Small intestine (tissue), 7 donors: ENCODE measurements at regions not wholly inside any gene's neighbourhood (a gene's known extent, or its start where the extent isn't known, plus 50 kb on each side); places are given as distances from the start of the nearest gene placed in this dataset.
A peak's percentile ranks its signal among the peaks of the same experiment; 100 is the strongest.

ENCODE experiments used
- DNase-seq, 2 donors: peaks; one replicate each; pipeline versions ENCODE4 v3.0.0 to v3.0.0-alpha.2; 2013
- FAIRE-seq: peaks from 2 replicates; lab custom pipeline; 2012; peaks lifted over from hg19 to GRCh38; lab: Jason Lieb, UNC
- H3K27ac ChIP-seq, 3 donors: one replicate each; pipeline ENCODE4 v1.5.1; 2013; ENCODE audit warnings: low read length in 2 of 3, mild to moderate bottlenecking in 2 of 3, control low read depth in 1 of 3, inconsistent platforms in 1 of 3, low read depth in 1 of 3, moderate library complexity in 1 of 3
- H3K27me3 ChIP-seq, 3 donors: one replicate each; pipeline ENCODE4 v1.6.1; 2013; ENCODE audit warnings: low read length in 3 of 3, inconsistent platforms in 1 of 3; ENCODE audit not compliant: control insufficient read depth in 3 of 3, insufficient read depth in 3 of 3
- H3K36me3 ChIP-seq, 3 donors: one replicate each; pipeline ENCODE4 v1.6.1; 2013; ENCODE audit warnings: low read length in 3 of 3, inconsistent platforms in 1 of 3, low read depth in 1 of 3, mild to moderate bottlenecking in 1 of 3, moderate library complexity in 1 of 3; ENCODE audit not compliant: control insufficient read depth in 3 of 3, insufficient read depth in 2 of 3
- H3K4me1 ChIP-seq, 3 donors: one replicate each; pipeline ENCODE4 v1.6.1; 2013; ENCODE audit warnings: low read length in 2 of 3, inconsistent platforms in 1 of 3, low read depth in 1 of 3, mild to moderate bottlenecking in 1 of 3, moderate library complexity in 1 of 3; ENCODE audit not compliant: control insufficient read depth in 3 of 3, insufficient read depth in 2 of 3
- H3K4me3 ChIP-seq, 3 donors: one replicate each; pipeline ENCODE4 v1.5.1; 2013; ENCODE audit warnings: low read length in 3 of 3, control low read depth in 1 of 3, inconsistent platforms in 1 of 3, low read depth in 1 of 3, mild to moderate bottlenecking in 1 of 3, moderate library complexity in 1 of 3
- H3K9me3 ChIP-seq, 2 donors: one replicate each; pipeline ENCODE4 v1.6.1; 2013; ENCODE audit warnings: low read depth in 1 of 2, low read length in 1 of 2; ENCODE audit not compliant: control insufficient read depth in 2 of 2, insufficient read depth in 1 of 2
- WGBS, 3 donors: extraction: QIAGEN DNeasy Blood & Tissue Kit; methylation state at CpG; one replicate each; pipeline ENCODE4 v1.1.7; 2013; 5-methylcytosine and 5-hydroxymethylcytosine counted together
- donor health status: healthy with polysubstance abuse.
- donor health status: control.
- donor health status: control.
- donor health status: Bipolar disorder and iron deficiency.
- donor health status: healthy.

- no peak for FAIRE-seq
- Histone ChIP-seq H3K27me3 (no peaks in the 10 kb centered on the region), H3K9me3 (no peaks in the 10 kb centered on the region), H3K4me3 (no peak overlapping the region), H3K27ac (no peak overlapping the region), H3K4me1 (peaks cover 0 to 10% (median 4%) of the 10 kb centered on the region in 3 donors), H3K36me3 (peaks cover 0 to 11% (median 0%) of the 10 kb centered on the region in 3 donors)
- WGBS, 3 donors: 94 to 98% (median 96%) methylated on average over 2 of the region's 2 CpGs
- DNase-seq: no peak
Observed at GRCh38 chr5:124692950-124693349, 53.5 kb downstream of the ZNF608 start.

GRCh38 chr5:124692324-124692723 lies 54.1 kb downstream of the ZNF608 start:
- H3K4me1 ChIP-seq: peaks cover 0 to 4% (median 4%) of the 10 kb centered on the region in 3 donors
- peaks cover 0 to 11% (median 0%) of the 10 kb centered on the region in 3 donors for H3K36me3 ChIP-seq
- no peaks in the 10 kb centered on the region for H3K9me3 ChIP-seq
- DNase-seq: peak in 1 of 2 donors; percentile 20
- H3K4me3 ChIP-seq: no peak overlapping the region
- no peak overlapping the region for H3K27ac ChIP-seq
- H3K27me3 ChIP-seq: no peaks in the 10 kb centered on the region
- 67 to 88% (median 70%) methylated on average over 3 of the region's 3 CpGs for WGBS, 3 donors
- FAIRE-seq: no peak

GRCh38 chr5:124689653-124690052 lies 56.8 kb downstream of the ZNF608 start:
- DNase-seq (no peak), FAIRE-seq (no peak)
- peaks cover 0 to 8% (median 0%) of the 10 kb centered on the region in 3 donors for H3K4me1 ChIP-seq
- no peaks in the 10 kb centered on the region for H3K27me3 ChIP-seq
- no peak overlapping the region for H3K27ac ChIP-seq
- no peak overlapping the region for H3K4me3 ChIP-seq
- no peaks in the 10 kb centered on the region for H3K9me3 ChIP-seq
- H3K36me3 ChIP-seq: peaks cover 0 to 5% (median 0%) of the 10 kb centered on the region in 3 donors

GRCh38 chr5:124686239-124687004 lies 60.0 kb downstream of the ZNF608 start:
- FAIRE-seq (no peak), DNase-seq (no peak)
- peaks cover 4 to 5% (median 5%) of the 10 kb centered on the region in 3 donors for H3K4me1 ChIP-seq
- no peak overlapping the region for H3K27ac ChIP-seq
- no peak overlapping the region for H3K4me3 ChIP-seq
- H3K27me3 ChIP-seq: no peaks in the 10 kb centered on the region
- peaks cover 0 to 13% (median 0%) of the 10 kb centered on the region in 3 donors for H3K36me3 ChIP-seq
- WGBS, 3 donors: 83 to 92% (median 88%) methylated on average over 3 of the region's 3 CpGs
- H3K9me3 ChIP-seq: no peaks in the 10 kb centered on the region

GRCh38 chr5:124685404-124685930 lies 61.0 kb downstream of the ZNF608 start:
- FAIRE-seq (no peak), DNase-seq (no peak)
- no peak overlapping the region for H3K27ac ChIP-seq
- H3K9me3 ChIP-seq: no peaks in the 10 kb centered on the region
- H3K4me3 ChIP-seq: no peak overlapping the region
- peaks cover 4 to 5% (median 5%) of the 10 kb centered on the region in 3 donors for H3K4me1 ChIP-seq
- H3K27me3 ChIP-seq: no peaks in the 10 kb centered on the region
- peaks cover 0 to 10% (median 0%) of the 10 kb centered on the region in 3 donors for H3K36me3 ChIP-seq
- WGBS, 3 donors: 94 to 100% (median 99%) methylated on average over 3 of the region's 3 CpGs

- 35 to 79% (median 50%) methylated on average over 2 of the region's 2 CpGs for WGBS, 3 donors
- H3K27ac ChIP-seq: peak overlapping the region in 1 of 3 donors; percentile 2
- no peak for FAIRE-seq
Observed at GRCh38 chr5:124683917-124684555, 62.4 kb downstream of the ZNF608 start.

GRCh38 chr5:124679578-124680199 lies 66.8 kb downstream of the ZNF608 start:
- WGBS, 3 donors: 46 to 72% (median 46%) methylated on average over 4 of the region's 4 CpGs
- H3K4me1 ChIP-seq: peaks cover 13 to 42% (median 16%) of the 10 kb centered on the region in 3 donors
- H3K27me3 ChIP-seq: no peaks in the 10 kb centered on the region
- H3K9me3 ChIP-seq: no peaks in the 10 kb centered on the region
- peak; percentile 40 to 54 for DNase-seq
- peaks cover 0 to 14% (median 0%) of the 10 kb centered on the region in 3 donors for H3K36me3 ChIP-seq
- no peak overlapping the region for H3K4me3 ChIP-seq
- peak overlapping the region in 1 of 3 donors; percentile 46 for H3K27ac ChIP-seq
- FAIRE-seq: no peak

More at GRCh38 chr5:124683917-124684555, 62.4 kb downstream of the ZNF608 start:
- no peak for DNase-seq
- H3K4me3 ChIP-seq: no peak overlapping the region
- H3K27me3 ChIP-seq: no peaks in the 10 kb centered on the region
- H3K9me3 ChIP-seq: no peaks in the 10 kb centered on the region
- H3K36me3 ChIP-seq: peaks cover 0 to 8% (median 0%) of the 10 kb centered on the region in 3 donors
- peaks cover 5 to 15% (median 7%) of the 10 kb centered on the region in 3 donors for H3K4me1 ChIP-seq

GRCh38 chr5:124678922-124679519 lies 67.4 kb downstream of the ZNF608 start:
- Histone ChIP-seq H3K27ac (peak overlapping the region in 2 of 3 donors; percentile 46 to 47), H3K36me3 (peaks cover 0 to 16% (median 0%) of the 10 kb centered on the region in 3 donors), H3K27me3 (no peaks in the 10 kb centered on the region), H3K4me3 (no peak overlapping the region), H3K4me1 (peaks cover 9 to 39% (median 22%) of the 10 kb centered on the region in 3 donors), H3K9me3 (no peaks in the 10 kb centered on the region)
- DNase-seq (no peak), FAIRE-seq (no peak)
- WGBS, 3 donors: 53 to 69% (median 55%) methylated on average over 8 of the region's 8 CpGs
